OCI-LY7 (cell line): ENCODE measurements at regions not wholly inside any gene's neighbourhood (a gene's known extent, or its start where the extent isn't known, plus 50 kb on each side); places are given as distances from the start of the nearest gene placed in this dataset.
"Not testable (repeated sequence)": the region's sequence is repeated elsewhere in the genome, so short reads cannot be mapped to it uniquely, and the experiment has no call there.

ENCODE experiments used
- CTCF ChIP-seq: fragments of 200-600 bp; sonication (generic); conservative IDR thresholded peaks from 2 replicates; pipeline ENCODE4 v1.5.1; 2014; ENCODE audit warnings: mild to moderate bottlenecking, antibody characterized with exemption, low read length, moderate library complexity, mixed read lengths
- EZH2phosphoT487 ChIP-seq: fragments of 200-600 bp; sonication (generic); IDR thresholded peaks from 2 replicates; pipeline ENCODE4 v1.6.1; 2018; ENCODE audit warnings: low read depth, borderline replicate concordance, mild to moderate bottlenecking, mixed run types, antibody characterized with exemption, low read length, moderate library complexity, mixed read lengths

GRCh38 chr4:22620144-22620543 is 72.6 kb upstream of the GBA3 start:
- TF ChIP-seq CTCF, EZH2phosphoT487: not testable (repeated sequence)
